H1 (cell line): ENCODE measurements at regions not wholly inside any gene's neighbourhood (a gene's known extent, or its start where the extent isn't known, plus 50 kb on each side); places are given as distances from the start of the nearest gene placed in this dataset.

Source experiments
- ASH2L ChIP-seq: fragments of 200-600, 300-600 bp; sonication (generic); IDR thresholded peaks from one replicate; pipeline ENCODE4 v1.7.1; 2017; ENCODE audit warnings: low read length
- CREB1 ChIP-seq: IDR thresholded peaks from 2 replicates; pipeline ENCODE4 v1.6.1; 2012; ENCODE audit warnings: inconsistent platforms
- CTCF ChIP-seq, 3 experiments: IDR thresholded peaks; 1 replicate in 2 of 3; 2 replicates in 1 of 3; pipeline versions ENCODE4 v1.5.1 to v1.6.1; 2011; ENCODE audit warnings: low read length in 3 of 3, mild to moderate bottlenecking in 3 of 3, inconsistent platforms in 2 of 3, low read depth in 1 of 3, moderate library complexity in 1 of 3; ENCODE audit not compliant: insufficient read depth in 1 of 3; ENCODE audit errors: control extremely low read depth in 1 of 3
- GTF2F1 ChIP-seq: IDR thresholded peaks from 2 replicates; pipeline ENCODE4 v1.6.1; 2012; ENCODE audit warnings: low read depth, low read length, improper control_type of control experiment, borderline replicate concordance
- JUND ChIP-seq: IDR thresholded peaks from 2 replicates; pipeline ENCODE4 v1.6.1; 2011; ENCODE audit warnings: mild to moderate bottlenecking, improper control_type of control experiment, low read length
- ZNF274 ChIP-seq: IDR thresholded peaks from 2 replicates; pipeline ENCODE4 v1.7.0; 2012; ENCODE audit warnings: low read length, borderline replicate concordance; ENCODE audit errors: extremely low read depth

GRCh38 chr6:18324706-18325042, 60.3 kb upstream of the DEK start:
- TF ChIP-seq CTCF (IDR thresholded peaks at IDR 0.05; ENCODE audit: control extremely low read depth in 1 of 3, insufficient read depth in 1 of 3, low read depth in 1 of 3, low read length in 3 of 3) (no peak), JUND (no peak), ZNF274 (no peak), CREB1 (no peak), GTF2F1 (no peak), ASH2L (no peak)
